Breast epithelium (tissue), 3 donors: ENCODE measurements at regions not wholly inside any gene's neighbourhood (a gene's known extent, or its start where the extent isn't known, plus 50 kb on each side); places are given as distances from the start of the nearest gene placed in this dataset.

Experiments used
- CTCF ChIP-seq, 3 donors: fragments of 450-650 bp; IDR thresholded peaks; one replicate each; pipeline ENCODE4 v1.5.1; 2016 to 2017; ENCODE audit warnings: antibody characterized with exemption in 3 of 3, mild to moderate bottlenecking in 3 of 3, moderate library complexity in 3 of 3
- POLR2A ChIP-seq: fragments of 450-650 bp; IDR thresholded peaks from one replicate; pipeline ENCODE4 v1.6.1; 2016; ENCODE audit warnings: antibody characterized with exemption, mild to moderate bottlenecking, moderate library complexity

DNA sequence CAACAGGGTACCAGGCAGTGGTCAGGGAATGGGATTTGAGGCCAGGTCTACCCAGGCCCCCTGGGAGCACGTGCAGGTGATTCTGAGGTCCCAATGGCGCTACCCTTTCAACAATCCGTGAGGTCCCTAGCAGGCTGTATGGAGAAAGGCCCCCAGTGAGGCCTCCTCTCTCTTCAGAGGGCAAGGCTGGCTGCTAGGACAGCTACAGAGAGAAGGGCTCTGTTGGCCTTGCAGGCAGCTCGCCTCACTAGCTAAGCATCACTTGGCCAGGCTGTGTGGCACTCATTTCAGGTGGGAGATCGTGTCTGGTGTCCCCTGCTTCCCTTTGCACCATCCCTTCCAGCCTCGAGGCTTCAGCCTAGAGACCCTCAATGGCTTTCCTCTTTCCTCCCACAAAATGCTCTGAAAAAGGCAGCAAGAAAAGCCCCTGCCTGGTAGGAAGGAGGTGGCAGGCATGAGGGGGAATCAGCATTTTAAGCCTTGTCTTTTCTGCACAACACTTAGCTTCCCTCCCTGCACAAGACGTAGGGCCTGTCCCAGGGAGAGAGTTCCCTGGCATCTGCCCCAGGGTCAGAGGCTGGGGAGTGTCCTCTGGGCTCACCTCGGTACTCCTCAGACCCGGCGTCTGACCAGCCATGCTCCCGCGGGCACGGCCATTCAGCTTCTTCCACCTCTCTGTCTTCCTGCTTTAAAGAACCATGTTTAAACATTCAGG, 111.8 kb downstream of the ASB7 start:
- TF ChIP-seq CTCF (IDR thresholded peaks at IDR 0.05), result no peak
- TF ChIP-seq POLR2A, result no peak
